HCT116 (cell line): ENCODE measurements at regions not wholly inside any gene's neighbourhood (a gene's known extent, or its start where the extent isn't known, plus 50 kb on each side); places are given as distances from the start of the nearest gene placed in this dataset.

Experiments used
- ATAC-seq: fragments of 200-7000 bp; cut with Tn5 transposase; 2 replicates; pipeline ENCODE4 v1.9.1; 2020; ENCODE audit warnings: mild to moderate bottlenecking, moderate library complexity
- BruUV-seq: library from RNA; stranded (reverse); fragments of 400-500 nt; replicated peaks from 2 replicates; lab custom pipeline; 2021; lab: Mats Ljungman, UMichigan
- CTCF ChIA-PET: fragments of 300-600 bp; sonication (Branson Sonifier 250); formaldehyde crosslinking; loops from one replicate; lab custom pipeline; 2021; ENCODE audit warnings: antibody characterized with exemption; lab: Charles Lee
- POLR2A ChIA-PET: fragments of 300-600, 350-600 bp; sonication (Branson Sonifier 250); formaldehyde crosslinking; loops from one replicate; lab custom pipeline; 2021; ENCODE audit warnings: antibody characterized with exemption; lab: Charles Lee
- RAD21 ChIA-PET, 2 experiments: fragments of 300-600 bp; sonication (Branson Sonifier 250); formaldehyde crosslinking; loops; one replicate each; lab custom pipeline; 2023; ENCODE audit warnings: low total read pairs in 2 of 2; ENCODE audit not compliant: uncharacterized antibody in 2 of 2, unreplicated experiment in 2 of 2, low non-redundant PET in 1 of 2; lab: Charles Lee
- DNase-seq: peaks from one replicate; pipeline ENCODE4 v3.0.0-alpha.2; 2010; ENCODE audit warnings: low read depth, low spot score
- H2AFZ ChIP-seq: fragments of 200-600 bp; shearing (Covaris generic), sonication (generic); 2 replicates; pipeline ENCODE4 v1.6.1; 2017; ENCODE audit warnings: low read depth, mixed run types, mixed read lengths, antibody characterized with exemption, low read length; ENCODE audit not compliant: poor library complexity, severe bottlenecking
- H3K27ac ChIP-seq: 2 replicates; pipeline ENCODE4 v1.5.1; 2012; ENCODE audit warnings: low read depth, low read length
- H3K27me3 ChIP-seq: fragments of 200-600 bp; sonication (generic); 2 replicates; pipeline ENCODE4 v1.6.1; 2016; ENCODE audit warnings: mixed run types, low read length, mixed read lengths; ENCODE audit not compliant: insufficient read depth
- H3K36me3 ChIP-seq, 2 experiments: fragments of 200-500 bp in 1 of 2; fragments of 200-600 bp in 1 of 2; sonication (Bioruptor generic) in 1 of 2; sonication (generic) in 1 of 2; 2 replicates each; pipeline versions ENCODE4 v1.5.1 to v1.6.1; 2014 to 2016; ENCODE audit warnings: low read length in 2 of 2, inconsistent platforms in 1 of 2, mixed read lengths in 1 of 2, mixed run types in 1 of 2; ENCODE audit not compliant: insufficient read depth in 2 of 2, control insufficient read depth in 1 of 2
- H3K4me1 ChIP-seq, 2 experiments: fragments of 200-600 bp in 1 of 2; sonication (generic) in 1 of 2; 2 replicates each; pipeline versions ENCODE4 v1.5.1 to v1.6.1; 2012 to 2017; ENCODE audit warnings: low read length in 2 of 2, inconsistent platforms in 1 of 2, mild to moderate bottlenecking in 1 of 2, mixed read lengths in 1 of 2, mixed run types in 1 of 2, moderate library complexity in 1 of 2; ENCODE audit not compliant: insufficient read depth in 2 of 2, control insufficient read depth in 1 of 2
- H3K4me2 ChIP-seq: fragments of 200-600 bp; sonication (generic); 2 replicates; pipeline ENCODE4 v1.6.1; 2017; ENCODE audit warnings: mixed run types, low read length, mixed read lengths
- H3K4me3 ChIP-seq, 2 experiments: fragments of 200-600 bp in 1 of 2; sonication (generic) in 1 of 2; replicated peaks in 1 of 2; 2 replicates each; pipeline ENCODE4 v1.5.1; 2011 to 2016; ENCODE audit warnings: low read length in 2 of 2, control low read depth in 1 of 2, low read depth in 1 of 2, mild to moderate bottlenecking in 1 of 2, mixed read lengths in 1 of 2, mixed run types in 1 of 2
- H3K79me2 ChIP-seq: fragments of 200-600 bp; sonication (generic); 2 replicates; pipeline ENCODE4 v1.6.1; 2017; ENCODE audit warnings: mild to moderate bottlenecking, mixed run types, low read length, moderate library complexity, mixed read lengths; ENCODE audit not compliant: insufficient read depth
- H3K9ac ChIP-seq: fragments of 200-600 bp; sonication (generic); 2 replicates; pipeline ENCODE4 v1.6.1; 2016; ENCODE audit warnings: low read length, mixed read lengths
- H3K9me2 ChIP-seq: fragments of 200-600 bp; sonication (generic), shearing (Covaris generic); 2 replicates; pipeline ENCODE4 v1.6.1; 2017; ENCODE audit warnings: mixed run types, mild to moderate bottlenecking, moderate library complexity; ENCODE audit not compliant: insufficient read depth
- H3K9me3 ChIP-seq, 2 experiments: fragments of 200-500 bp in 1 of 2; fragments of 200-600 bp in 1 of 2; sonication (Bioruptor generic) in 1 of 2; sonication (generic) in 1 of 2; 2 replicates each; pipeline ENCODE4 v1.6.1; 2014 to 2017; ENCODE audit warnings: low read length in 2 of 2, mixed read lengths in 2 of 2, inconsistent platforms in 1 of 2, low read depth in 1 of 2, mild to moderate bottlenecking in 1 of 2, mixed run types in 1 of 2, moderate library complexity in 1 of 2; ENCODE audit not compliant: control insufficient read depth in 1 of 2, insufficient read depth in 1 of 2
- H4K20me1 ChIP-seq: fragments of 200-600 bp; sonication (generic), shearing (Covaris generic); 2 replicates; pipeline ENCODE4 v1.6.1; 2017; ENCODE audit warnings: mixed run types, mild to moderate bottlenecking, moderate library complexity; ENCODE audit not compliant: insufficient read depth
- ATF3 ChIP-seq: IDR thresholded peaks from 2 replicates; pipeline ENCODE4 v1.6.1; 2012
- CBX3 ChIP-seq: IDR thresholded peaks from 2 replicates; pipeline ENCODE4 v1.6.1; 2012; ENCODE audit warnings: low read depth
- ELF1 ChIP-seq: IDR thresholded peaks from 2 replicates; pipeline ENCODE4 v1.6.1; 2012; ENCODE audit warnings: low read depth, borderline replicate concordance
- EZH2 ChIP-seq: fragments of 200-600 bp; sonication (generic); IDR thresholded peaks from 2 replicates; pipeline ENCODE4 v1.6.1; 2017; ENCODE audit warnings: antibody characterized with exemption, mixed run types
- EZH2phosphoT487 ChIP-seq: fragments of 200-600 bp; IDR thresholded peaks from 2 replicates; pipeline ENCODE4 v1.6.1; 2018; ENCODE audit warnings: antibody characterized with exemption, borderline replicate concordance
- FOSL1 ChIP-seq: IDR thresholded peaks from 2 replicates; pipeline ENCODE4 v1.6.1; 2012; ENCODE audit warnings: low read depth
- JUND ChIP-seq: IDR thresholded peaks from 2 replicates; pipeline ENCODE4 v1.6.1; 2012
- MAX ChIP-seq: IDR thresholded peaks from 2 replicates; pipeline ENCODE4 v1.6.1; 2012
- POLR2A ChIP-seq: IDR thresholded peaks from 2 replicates; pipeline ENCODE4 v1.7.0; 2011; ENCODE audit warnings: borderline replicate concordance; ENCODE audit not compliant: insufficient read depth, insufficient read length; ENCODE audit errors: extremely low read depth
- POLR2AphosphoS5 ChIP-seq: IDR thresholded peaks from 2 replicates; pipeline ENCODE4 v1.6.1; 2011; ENCODE audit warnings: mild to moderate bottlenecking, low read depth, low read length, moderate library complexity
- SIN3A ChIP-seq: IDR thresholded peaks from 2 replicates; pipeline ENCODE4 v1.6.1; 2012; ENCODE audit warnings: low read depth
- TCF7L2 ChIP-seq: IDR thresholded peaks from 2 replicates; pipeline ENCODE4 v1.7.0; 2011; ENCODE audit warnings: borderline replicate concordance, inconsistent platforms; ENCODE audit not compliant: insufficient read depth, insufficient read length; ENCODE audit errors: extremely low read depth
- ZBTB33 ChIP-seq: IDR thresholded peaks from 2 replicates; pipeline ENCODE4 v1.6.1; 2011; ENCODE audit warnings: mild to moderate bottlenecking, low read length, moderate library complexity; ENCODE audit not compliant: insufficient replicate concordance; ENCODE audit errors: extremely low read depth
- ZFX ChIP-seq: fragments of 450-650 bp; IDR thresholded peaks from 2 replicates; pipeline ENCODE4 v1.6.1; 2017
- ZNF274 ChIP-seq: fragments of 200-500 bp; sonication (Bioruptor generic); IDR thresholded peaks from 2 replicates; pipeline ENCODE4 v1.6.1; 2014; ENCODE audit warnings: mild to moderate bottlenecking, low read depth, low read length, inconsistent platforms
- intact Hi-C: fragments of 100-400 bp; cut with micrococcal nuclease; formaldehyde crosslinking; loops from 2 replicates; pipeline ENCODE4 v1.10.0; 2022

GRCh38 chr6:122859676-122860075, 70.6 kb downstream of the SMPDL3A start:
- Histone ChIP-seq H3K4me2 (no peak overlapping the region), H3K9me3 (no peaks in the 10 kb centered on the region), H3K79me2 (no peaks in the 10 kb centered on the region), H4K20me1 (no peaks in the 10 kb centered on the region), H3K4me3 (no peak overlapping the region), H3K27ac (no peak overlapping the region), H3K36me3 (no peaks in the 10 kb centered on the region), H2AFZ (no peak overlapping the region), H3K9ac (no peak overlapping the region), H3K27me3 (peaks cover 21% of the 10 kb centered on the region; the same call in 1 of the 2 replicates), H3K4me1 (no peaks in the 10 kb centered on the region), H3K9me2 (no peaks in the 10 kb centered on the region)
- POLR2A ChIA-PET, result no interaction called here
- intact Hi-C loops, result no loop called here
- RAD21 ChIA-PET, result no interaction called here
- TF ChIP-seq MAX (no peak), EZH2phosphoT487 (no peak), POLR2A (no peak), ATF3 (no peak), CBX3 (no peak), FOSL1 (no peak), JUND (no peak), ELF1 (no peak), TCF7L2 (no peak), SIN3A (no peak), EZH2 (no peak), POLR2AphosphoS5 (no peak), ZNF274 (no peak), ZBTB33 (no peak), ZFX (no peak)
- ATAC-seq (no peak), DNase-seq (no peak)
- CTCF ChIA-PET, result no interaction called here
- no TSS peak for BruUV-seq
